NCI-H748 (cell line): ENCODE measurements at regions not wholly inside any gene's neighbourhood (a gene's known extent, or its start where the extent isn't known, plus 50 kb on each side); places are given as distances from the start of the nearest gene placed in this dataset.

Experiments used
- DNase-seq: peaks from one replicate; lab custom pipeline; 2025; ENCODE audit not compliant: unreplicated experiment; lab: John Stamatoyannopoulos, UW

DNA sequence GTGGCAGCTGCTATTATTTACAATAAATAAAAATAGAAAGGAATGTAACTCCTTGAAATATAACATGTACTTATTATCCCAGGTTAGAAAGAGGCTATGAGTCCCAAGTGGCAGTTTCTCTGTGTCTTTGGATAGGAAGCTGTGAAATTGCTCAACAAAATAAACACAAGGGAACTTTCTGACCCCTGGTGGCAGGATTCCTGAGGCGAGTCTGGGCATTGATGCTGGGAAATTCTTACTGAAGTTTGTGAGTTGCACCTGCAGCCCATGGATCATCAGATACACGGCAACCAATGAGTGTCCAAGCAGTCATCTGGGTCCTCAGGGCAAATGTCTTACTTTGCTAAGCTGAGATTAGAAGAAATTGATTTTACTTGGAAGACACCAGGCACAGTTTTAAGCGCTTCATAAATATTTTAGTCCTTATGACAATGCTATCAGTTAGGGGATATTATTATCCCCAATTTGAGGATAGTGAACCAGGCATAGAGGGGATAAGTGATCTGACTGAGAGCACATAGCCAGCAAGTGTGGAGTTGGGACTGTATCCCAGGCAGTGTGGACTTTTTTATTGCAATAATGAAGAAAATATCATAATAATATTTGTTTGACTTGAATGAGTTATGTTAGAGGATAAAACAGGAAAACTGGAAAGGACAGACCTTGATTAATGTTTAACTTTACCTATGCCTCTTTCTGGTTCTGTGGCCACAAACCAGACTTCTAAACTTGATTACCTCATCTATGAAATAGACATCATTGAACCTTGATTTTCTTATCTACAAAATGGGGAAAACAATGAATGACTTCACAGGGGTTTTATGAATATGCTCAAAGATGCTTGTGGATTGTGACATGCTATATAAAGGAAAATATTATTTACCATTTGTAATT lies 265.5 kb upstream of the ADAMTSL1 start:
- DNase-seq: peak; percentile 60

DNA sequence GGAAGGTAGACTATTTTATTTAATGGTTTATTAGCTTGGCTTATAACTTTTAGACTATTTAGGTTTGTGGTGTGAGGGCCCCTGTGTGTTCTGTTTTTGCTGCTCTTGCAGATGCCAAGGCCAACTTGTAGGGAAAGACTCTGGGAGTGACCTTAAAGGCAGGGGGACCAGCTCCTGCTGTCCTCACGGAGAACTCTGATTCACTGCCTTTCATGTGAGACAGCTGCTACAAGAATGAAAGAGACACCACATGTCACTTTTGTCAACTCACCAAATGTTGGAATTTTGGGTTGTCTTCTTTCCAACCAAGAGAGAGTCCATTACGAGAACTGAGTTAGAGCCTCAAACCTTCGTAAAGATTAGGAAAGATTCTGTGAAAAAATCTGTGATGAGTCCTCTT lies 258.3 kb upstream of the ADAMTSL1 start:
- no peak for DNase-seq

DNA sequence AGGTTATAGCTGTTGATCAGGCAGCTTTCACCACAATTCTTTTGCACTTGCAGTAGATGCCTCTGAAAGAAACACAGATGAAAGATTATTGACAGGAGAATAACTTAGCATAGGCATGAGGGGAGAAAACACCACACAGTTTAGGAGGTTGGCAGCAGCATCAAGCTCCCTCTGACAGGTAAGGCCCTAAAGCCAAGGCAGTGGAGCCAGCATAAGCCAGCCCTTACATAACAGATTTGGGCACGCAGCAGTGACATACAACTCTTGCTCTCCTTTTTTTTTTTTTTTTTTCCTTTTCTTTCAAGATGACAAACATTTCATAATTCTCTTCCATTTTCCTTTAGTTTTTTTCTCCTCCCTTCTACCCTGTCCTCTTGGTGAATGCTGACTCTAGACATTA lies 257.6 kb upstream of the ADAMTSL1 start:
- no peak for DNase-seq

DNA sequence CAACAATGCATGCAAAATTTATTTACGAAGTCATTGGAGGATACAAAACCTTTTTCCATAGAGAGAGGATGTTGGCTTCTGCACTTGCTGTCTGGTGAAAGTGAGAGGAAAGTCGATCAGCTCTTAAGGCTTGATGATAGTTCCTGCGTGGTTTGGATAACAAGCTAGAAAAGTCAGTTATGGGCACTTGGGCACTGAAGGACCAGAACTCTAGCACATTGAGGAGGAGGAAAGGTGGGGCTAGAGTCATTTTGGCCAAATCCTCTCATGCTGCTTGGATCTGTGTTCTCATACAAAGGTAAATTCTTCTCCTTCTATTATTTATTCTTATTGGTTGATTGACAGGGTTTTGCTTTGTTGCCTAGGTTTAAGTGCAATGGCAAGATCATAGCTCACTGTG lies 245.9 kb upstream of the ADAMTSL1 start:
- no peak for DNase-seq

DNA sequence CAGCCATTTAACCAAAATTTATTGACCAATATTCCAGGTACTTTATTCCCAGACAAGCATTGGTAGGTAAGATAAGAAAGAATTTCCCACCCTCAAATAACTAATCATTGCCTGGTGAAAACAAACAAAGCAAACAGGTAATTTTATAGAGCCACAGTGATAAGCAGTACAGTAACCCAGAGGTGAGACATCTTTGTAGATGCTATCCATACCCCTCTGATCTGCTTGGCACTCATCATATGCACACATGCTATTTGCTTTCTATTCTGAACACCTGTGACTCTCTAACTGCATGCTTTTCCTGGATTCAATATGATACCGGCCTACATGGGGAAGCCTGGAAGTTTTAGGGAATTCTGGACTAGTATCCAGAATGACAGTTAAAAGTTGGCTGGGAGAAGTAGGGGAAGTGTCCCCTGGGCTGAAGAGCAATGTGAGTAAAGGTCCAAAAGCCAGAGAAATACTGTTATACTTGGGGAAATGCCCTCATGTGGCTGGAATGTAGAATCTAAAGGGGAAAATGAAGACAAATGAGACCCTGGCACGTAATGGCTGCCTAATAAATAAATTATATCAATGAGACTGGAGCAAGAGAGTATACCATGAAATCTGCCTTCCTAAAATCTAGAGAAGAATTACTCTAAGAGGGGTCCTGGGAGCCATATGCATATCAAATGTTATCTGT lies 243.8 kb upstream of the ADAMTSL1 start:
- no peak for DNase-seq

DNA sequence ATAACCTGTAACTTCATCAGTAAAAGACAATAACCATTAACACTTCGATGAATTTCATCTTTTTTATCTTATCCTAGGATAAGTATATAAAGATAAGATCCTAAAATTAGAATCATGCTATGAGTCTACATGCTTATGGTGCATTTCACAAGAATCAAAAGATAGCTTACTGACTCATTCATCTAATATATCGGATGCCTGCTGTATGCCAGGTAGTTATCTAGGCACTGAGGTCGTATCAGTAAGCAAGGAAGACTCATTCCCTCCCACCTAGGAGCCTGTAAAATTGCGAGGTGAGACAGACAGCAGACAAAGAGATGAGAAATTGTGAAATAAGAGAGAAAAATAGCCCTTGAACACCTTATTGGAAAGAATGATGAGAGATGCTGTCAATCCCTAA lies 240.6 kb upstream of the ADAMTSL1 start:
- no peak for DNase-seq

DNA sequence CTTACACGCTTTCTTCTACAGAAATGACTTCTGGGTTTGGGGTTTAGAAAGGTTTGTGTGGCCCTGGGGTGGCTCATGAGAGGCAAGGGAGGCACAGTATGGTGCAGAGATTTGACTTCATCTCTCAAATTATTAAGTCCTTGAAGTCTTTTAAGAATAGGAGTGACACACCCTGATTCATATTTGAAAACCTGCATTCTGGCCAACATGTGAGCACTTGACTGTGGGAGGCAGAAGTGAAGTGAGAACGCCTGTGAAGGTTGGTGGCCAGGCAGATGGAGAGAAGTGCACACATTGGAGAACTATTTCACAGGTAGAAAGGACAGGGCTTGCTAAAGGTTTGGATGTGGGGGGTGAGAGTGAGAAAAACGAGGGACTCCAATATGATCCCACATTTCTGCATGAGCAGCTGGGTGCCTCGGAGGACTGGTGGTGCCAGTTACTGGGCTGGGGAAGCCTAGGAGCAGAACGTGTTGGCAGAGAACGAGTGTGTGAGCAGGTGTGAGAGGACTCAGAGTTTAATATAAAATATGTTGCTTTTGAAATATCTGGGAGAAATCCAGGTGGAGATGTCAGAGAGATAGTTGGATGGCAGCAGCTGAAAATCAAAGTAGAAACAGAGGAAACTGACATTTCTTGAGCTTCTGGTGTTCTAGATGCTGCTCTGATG lies 240.0 kb upstream of the ADAMTSL1 start:
- DNase-seq: no peak

DNA sequence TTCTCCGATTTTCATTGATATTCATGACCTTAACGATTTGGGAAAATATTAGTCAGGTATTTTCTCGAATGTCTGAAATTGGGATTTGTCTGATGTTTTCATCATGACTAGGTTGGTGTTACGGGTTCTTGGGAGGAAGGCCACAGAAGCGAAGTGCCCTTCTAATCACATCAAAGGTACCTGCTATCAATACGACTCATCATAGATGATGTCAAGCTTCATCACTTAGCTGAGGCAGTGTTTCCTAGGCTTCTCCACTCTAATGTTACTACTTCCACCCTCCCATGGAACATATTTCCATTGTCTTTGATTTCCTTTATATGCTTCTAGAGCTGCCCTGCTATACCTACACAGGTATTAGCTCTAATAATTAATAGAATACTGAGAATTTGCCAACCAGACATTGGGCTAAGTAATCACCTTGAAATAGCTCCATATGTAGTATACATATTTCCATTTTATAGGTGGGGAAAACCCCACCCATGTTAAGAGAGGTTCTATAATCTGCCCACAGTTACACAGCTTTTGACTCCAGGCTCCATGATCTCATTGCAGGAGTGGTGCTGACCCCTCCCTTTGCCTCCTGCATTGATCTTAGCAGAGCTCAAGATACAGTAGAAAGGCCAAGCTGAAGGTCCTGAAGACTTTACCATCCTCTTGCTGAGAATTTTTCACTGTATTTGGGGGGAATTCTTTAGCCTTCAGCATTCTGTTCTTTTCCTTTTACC lies 238.6 kb upstream of the ADAMTSL1 start:
- DNase-seq: no peak

DNA sequence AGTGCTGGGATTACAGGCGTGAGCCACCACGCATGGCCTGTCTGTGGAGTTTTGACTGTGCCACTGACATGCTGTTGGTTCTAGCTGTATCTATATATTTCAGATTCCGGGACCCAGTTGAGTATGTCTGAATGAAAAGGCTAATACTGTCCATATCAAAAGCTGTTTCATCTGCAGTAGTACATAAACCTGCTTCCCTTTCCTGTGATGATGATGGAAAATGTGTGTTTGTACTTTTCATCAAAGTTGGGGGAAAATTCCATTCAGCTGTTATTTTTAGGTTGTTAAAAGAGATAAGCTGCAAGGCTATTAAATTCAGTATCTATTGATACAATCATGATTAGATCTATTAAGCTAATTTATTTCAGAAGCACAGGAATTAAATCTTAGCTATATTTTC lies 237.6 kb upstream of the ADAMTSL1 start:
- no peak for DNase-seq

DNA sequence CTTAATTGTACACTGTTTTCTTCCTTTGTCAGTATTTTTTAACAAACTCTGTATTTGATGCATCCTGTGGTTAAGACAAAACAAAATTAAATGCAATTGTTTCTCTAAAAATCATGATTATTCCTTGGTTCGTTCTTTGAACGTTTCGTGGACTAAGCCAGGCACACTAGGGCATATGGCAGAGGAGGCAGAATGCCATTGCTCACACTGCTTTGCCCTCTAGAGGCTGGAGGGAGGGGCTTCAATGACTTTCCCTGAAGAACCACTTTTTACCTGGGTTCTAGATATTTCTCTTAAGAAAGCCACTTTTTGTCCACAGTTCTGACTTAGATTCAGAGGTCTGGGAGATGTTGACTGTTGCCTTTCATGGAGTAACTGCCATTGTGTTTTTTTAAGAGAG lies 236.2 kb upstream of the ADAMTSL1 start:
- DNase-seq: no peak

DNA sequence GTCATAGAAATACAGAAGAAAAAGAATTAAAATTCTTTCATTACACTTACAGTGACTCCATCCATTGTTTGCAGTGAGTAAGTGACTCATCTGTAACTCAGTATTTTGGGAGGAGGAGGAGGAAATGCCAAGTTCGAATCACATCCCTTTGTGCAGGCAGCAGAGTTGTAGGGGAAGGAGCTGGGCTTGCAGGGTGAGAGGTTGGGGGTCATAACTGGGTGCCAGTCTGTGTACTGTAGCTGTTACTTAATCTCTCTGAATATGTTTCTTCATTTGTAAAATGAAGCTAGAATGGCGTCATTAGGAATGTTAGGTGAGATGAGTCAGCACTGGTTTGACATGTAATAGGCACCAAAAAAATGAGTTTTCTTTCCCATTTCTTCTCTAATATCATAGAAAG lies 235.7 kb upstream of the ADAMTSL1 start:
- DNase-seq: no peak

DNA sequence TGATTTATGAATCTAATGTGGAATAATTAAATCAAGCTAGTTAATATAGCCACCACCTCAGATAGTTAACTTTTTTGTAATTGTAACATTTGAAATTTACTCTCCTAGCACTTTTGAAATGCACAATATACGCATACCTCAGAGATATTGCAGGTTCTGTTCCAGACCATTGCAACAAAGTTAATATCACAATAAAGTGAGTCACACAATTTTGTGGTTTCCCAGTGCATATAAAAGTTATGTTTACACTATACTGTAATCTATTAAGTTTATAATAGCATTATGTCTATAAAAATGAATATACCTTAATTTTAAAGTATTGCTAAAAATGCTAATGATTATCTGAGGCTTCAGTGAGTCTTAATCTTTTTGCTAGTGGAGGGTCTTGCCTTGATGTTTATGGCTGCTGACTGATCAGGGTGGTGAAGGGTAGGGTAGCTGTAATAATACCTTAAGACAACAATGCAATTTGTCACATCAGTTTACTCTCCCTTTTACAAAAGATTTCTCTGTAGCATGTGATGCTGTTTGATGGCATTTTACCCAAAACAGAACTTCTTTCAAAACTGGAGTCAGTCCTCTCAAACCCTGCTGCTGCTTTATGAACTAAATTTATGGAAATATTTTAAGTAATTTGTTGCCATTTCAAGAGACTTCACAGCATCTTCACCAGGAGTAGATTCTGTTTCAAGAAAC lies 235.1 kb upstream of the ADAMTSL1 start:
- no peak for DNase-seq

DNA sequence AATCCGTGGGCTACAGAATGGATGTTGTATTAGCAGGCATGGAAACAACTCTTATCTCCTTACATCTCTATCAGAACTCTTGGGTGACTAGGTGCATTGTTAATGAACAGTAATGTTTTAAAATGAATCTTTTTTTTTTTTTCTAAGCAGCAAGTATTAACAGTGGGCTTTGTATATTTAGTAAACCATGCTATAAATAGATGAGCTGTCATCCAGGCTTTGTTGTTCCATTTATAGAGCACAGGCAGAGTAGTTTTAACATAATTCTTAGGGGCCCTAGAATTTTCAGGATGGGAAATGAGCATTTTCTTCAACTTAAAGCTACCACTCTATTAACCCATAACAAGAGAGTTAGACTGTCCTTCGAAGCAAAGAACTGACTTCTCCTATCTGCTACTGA lies 233.7 kb upstream of the ADAMTSL1 start:
- no peak for DNase-seq

DNA sequence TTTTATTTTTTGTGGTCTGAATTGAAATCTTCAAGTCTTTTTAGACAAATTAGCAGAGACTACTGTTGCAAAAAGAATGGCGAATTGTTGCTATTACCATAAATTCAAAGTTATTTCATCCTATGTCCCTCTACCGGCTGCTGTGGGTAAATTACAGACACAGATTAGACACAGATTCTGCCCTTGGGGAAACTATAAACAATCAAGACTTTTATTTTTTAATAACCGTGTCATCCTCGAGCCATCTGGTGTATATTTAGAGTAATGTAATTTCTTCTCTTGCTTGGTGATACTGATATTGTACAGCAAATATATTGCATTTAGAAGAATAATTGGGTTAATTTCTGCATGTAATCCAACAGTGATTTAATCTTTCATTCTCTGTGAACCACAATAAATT lies 228.0 kb upstream of the ADAMTSL1 start:
- no peak for DNase-seq

DNA sequence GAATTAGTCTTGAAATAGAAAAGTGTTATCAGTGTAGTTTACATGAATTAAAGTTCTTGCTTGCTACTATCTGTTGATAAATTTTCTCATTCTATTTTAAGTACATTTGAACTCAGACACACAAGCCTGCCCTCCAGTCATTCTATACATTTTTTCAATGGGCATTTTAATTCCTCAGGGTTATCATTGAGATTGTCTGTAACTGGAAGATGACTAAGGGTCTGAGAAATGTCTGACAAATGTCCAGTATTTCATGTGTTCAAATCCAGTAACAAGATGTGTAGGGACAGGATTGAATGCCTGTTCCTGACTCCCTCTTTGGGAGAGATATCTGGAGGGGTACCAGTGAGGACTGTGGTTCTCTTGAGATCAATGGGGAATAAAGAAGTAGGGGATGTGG lies 223.9 kb upstream of the ADAMTSL1 start:
- no peak for DNase-seq

DNA sequence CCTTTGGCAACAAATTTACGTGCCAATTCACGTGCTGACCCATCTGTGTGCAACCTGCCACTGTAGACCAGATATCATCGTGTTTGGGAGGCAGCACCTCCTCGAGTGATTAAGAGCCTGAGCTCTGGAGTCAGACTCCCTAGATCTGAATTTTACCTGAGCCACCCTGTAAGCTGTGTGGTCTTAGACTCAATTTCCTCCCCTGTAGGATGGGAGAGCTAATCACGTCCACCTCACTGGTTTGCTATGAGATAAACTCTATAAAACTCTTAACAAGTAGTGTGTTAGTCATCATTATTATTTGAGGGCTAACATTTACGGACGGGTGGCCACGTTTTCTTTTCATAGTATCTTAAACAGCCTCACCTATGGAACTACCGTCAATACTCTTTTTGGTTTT lies 220.0 kb upstream of the ADAMTSL1 start:
- DNase-seq: no peak

DNA sequence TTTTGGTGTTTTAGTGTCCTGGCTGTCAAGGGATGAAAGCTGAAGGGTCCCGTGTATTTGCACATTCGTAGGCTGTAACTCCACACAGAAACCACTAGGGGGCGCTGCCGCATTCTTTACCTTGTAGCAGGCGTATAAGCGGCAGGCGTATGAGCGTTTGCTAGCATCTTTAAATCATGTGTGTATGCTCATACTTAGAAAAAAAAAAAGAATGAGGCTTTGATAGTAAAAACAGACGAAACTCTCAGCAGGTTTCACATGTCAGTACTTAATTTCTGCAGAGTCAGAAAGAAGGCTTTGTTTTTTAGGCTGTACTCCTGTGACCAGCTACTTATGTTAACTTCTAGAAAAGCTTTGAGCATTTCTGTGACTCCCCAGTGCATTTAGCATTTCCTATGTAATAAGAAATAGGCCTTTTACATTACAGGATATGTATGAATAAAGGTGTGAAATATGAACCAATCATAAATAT lies 218.8 kb upstream of the ADAMTSL1 start:
- peak; percentile 92 for DNase-seq

DNA sequence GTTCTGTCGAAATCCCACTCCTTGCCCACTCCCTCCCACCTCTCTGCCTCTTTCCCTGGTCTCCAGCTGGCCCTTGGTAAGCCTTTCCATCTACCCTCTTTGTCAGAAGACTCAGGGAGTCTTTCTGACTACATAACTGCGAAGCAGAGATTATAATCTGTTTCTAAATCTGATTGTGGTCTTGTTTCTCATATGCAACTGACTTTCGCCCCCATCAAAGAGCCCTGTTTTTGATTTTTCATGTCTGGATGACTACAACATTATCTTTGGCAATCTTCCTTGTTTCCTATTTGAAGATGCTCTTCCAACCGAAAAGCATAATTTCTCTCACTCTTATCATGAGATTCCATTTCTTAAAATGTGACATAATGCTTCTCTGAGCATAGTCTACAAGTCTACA lies 218.2 kb upstream of the ADAMTSL1 start:
- DNase-seq: no peak

DNA sequence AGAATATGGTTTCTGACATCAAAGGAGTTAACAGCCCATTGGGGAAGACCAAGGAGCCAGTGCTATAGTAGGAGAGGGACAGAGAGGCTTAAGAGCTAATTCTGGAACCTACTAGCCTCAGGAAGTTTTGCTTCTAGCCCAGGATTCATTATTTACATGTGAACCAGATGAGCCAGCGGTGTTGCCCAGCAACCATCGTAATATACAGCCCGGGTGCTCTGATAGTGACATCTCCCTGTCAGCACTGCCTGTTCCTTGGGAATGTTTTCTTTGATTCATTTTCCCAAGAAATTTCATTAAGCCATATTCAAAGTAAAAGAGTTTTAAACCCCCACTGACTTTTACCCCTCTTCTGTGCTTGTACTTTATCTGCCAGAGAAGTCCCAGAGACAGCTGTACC lies 217.4 kb upstream of the ADAMTSL1 start:
- DNase-seq: peak; percentile 88

DNA sequence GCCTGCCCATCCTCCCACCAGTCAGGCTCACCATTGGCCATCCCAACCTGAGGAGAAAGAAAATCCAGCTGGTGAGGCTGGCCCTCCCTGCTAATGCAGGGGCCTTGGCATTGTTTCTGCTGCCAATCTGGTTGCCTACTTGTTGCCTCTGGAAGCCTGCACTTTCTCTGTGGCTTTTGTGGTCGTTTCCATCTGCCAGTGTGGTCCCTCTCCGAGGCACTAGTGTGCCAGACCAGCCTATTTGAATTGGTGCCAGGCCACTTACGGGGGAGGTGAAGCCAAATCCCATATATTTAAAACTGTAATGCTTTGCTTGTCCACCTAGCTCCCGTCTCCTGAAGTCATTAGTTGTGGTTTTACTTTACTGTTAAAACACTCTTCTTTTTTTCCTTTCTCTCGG lies 213.4 kb upstream of the ADAMTSL1 start:
- DNase-seq: no peak

DNA sequence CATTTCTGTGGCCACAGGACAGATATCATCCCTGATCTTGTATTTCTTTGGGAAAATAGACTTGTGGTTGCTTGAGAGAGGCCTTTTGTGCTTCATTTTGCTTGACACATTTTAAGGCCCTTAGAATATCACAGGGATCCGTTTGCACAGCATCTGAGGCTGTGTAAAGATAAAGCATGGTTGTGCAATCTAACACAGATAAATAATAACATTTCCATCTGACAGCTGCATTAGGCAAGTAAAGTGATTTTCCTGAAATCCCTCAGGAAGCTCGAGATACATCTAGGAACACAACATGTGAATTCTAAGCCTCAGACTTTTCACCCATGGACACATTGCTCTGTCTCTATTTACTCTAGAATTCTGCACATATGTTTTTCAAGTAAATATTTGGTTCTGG lies 212.8 kb upstream of the ADAMTSL1 start:
- no peak for DNase-seq
